ENCODE measurements at regions not wholly inside any gene's neighbourhood (a gene's known extent, or its start where the extent isn't known, plus 50 kb on each side); places are given as distances from the start of the nearest gene placed in this dataset.

DNA sequence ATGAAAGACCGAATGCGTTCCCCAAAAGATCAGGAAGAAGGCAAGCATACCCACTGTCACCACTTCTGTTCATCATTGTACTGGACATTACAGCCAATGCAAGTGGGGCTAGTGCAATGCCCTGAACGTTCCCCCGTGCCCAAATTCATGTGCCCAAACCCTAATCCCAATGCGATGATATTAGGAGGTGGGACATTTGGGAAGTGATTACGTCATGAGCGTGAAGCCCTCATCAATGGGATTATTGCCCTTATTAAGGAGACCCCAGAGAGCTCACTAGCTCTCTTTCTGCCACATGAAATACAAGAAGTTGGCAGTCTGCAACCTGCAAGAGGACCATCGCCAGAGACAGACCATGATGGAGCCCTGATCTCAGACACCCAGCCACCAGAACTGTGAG, 511.4 kb upstream of the TPK1 start:
- no peak for DNase-seq (ENCODE audit: low read depth, low spot score)
- H3K4me3 ChIP-seq (ENCODE audit: low read depth, low read length): no peak overlapping the region
- in situ Hi-C loops (cut with HindIII; ENCODE audit: low sequenced_read_pairs): no loop called here
- TF ChIP-seq, protein P1, sequence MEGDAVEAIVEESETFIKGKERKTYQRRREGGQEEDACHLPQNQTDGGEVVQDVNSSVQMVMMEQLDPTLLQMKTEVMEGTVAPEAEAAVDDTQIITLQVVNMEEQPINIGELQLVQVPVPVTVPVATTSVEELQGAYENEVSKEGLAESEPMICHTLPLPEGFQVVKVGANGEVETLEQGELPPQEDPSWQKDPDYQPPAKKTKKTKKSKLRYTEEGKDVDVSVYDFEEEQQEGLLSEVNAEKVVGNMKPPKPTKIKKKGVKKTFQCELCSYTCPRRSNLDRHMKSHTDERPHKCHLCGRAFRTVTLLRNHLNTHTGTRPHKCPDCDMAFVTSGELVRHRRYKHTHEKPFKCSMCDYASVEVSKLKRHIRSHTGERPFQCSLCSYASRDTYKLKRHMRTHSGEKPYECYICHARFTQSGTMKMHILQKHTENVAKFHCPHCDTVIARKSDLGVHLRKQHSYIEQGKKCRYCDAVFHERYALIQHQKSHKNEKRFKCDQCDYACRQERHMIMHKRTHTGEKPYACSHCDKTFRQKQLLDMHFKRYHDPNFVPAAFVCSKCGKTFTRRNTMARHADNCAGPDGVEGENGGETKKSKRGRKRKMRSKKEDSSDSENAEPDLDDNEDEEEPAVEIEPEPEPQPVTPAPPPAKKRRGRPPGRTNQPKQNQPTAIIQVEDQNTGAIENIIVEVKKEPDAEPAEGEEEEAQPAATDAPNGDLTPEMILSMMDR (IDR thresholded peaks at IDR 0.05; ENCODE audit: low read depth, low read length): no peak

DNA sequence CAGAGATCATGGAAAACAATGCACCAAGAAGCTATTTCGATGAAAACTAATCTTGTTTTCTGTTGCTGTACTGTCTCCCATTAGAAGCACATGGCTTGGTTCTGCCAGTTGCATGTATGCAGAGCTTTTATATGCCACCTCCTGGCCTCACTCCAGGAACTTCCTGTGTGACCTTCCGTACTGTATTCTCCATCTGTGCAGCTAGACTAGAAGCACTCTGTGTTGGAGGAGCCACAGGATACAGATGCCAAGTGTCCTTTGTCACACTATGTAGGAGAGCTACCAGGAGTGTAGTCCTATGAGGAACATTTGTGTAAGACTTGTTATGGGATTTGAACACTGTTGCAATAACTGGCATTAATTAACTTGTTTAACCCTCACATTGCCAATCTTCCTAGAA, 503.5 kb upstream of the TPK1 start:
- TF ChIP-seq, protein P1 (IDR thresholded peaks at IDR 0.05; ENCODE audit: low read depth, low read length): no peak
- H3K4me3 ChIP-seq (ENCODE audit: low read depth, low read length): no peak overlapping the region
- in situ Hi-C loops (cut with HindIII; ENCODE audit: low sequenced_read_pairs): no loop called here
- no peak for DNase-seq (ENCODE audit: low read depth, low spot score)

DNA sequence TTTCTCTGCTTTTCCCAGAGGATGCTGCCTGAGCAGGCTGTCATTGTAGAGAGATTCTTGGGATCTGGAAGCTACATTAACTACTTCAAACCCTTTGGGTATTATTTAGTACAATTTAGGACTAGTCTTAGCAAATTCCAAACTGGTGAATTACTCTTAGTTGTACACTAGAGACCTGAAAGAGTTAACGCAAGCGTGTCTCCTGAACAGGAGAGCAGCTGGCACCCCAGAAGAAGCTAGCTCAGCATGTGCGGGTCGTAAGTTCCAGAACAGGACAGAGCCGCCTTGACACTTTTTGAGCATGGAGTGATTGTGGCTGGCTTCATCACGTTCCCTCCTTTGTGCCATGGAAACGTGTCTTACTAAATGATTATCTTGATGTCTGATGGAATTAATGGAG, 495.7 kb upstream of the TPK1 start:
- TF ChIP-seq, protein P1 (IDR thresholded peaks at IDR 0.05; ENCODE audit: low read depth, low read length): no peak
- H3K4me3 ChIP-seq (ENCODE audit: low read depth, low read length): no peak overlapping the region
- in situ Hi-C loops (cut with HindIII; ENCODE audit: low sequenced_read_pairs): no loop called here
- DNase-seq (ENCODE audit: low read depth, low spot score): no peak

DNA sequence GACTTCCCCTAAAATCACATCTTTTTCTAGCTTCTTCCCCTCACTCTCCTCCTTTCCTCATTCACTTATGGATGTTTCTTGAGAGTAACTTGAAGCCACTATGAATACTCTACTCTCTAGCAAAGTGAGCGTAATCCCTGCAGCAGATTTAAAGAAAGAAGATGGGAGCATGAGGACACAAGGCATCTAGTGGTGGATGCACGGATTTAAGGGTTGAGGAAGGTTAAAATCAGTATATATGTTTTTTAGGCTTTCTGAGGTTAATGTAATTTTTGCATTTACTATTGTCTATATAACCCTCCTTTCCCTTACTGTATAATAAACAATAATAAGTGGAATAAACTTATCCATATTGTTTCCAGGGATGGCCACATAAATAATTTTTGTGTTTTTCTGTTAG, 495.2 kb upstream of the TPK1 start:
- in situ Hi-C loops (cut with HindIII; ENCODE audit: low sequenced_read_pairs): no loop called here
- TF ChIP-seq, protein P1 (IDR thresholded peaks at IDR 0.05; ENCODE audit: low read depth, low read length): no peak
- no peak for DNase-seq (ENCODE audit: low read depth, low spot score)
- no peak overlapping the region for H3K4me3 ChIP-seq (ENCODE audit: low read depth, low read length)

DNA sequence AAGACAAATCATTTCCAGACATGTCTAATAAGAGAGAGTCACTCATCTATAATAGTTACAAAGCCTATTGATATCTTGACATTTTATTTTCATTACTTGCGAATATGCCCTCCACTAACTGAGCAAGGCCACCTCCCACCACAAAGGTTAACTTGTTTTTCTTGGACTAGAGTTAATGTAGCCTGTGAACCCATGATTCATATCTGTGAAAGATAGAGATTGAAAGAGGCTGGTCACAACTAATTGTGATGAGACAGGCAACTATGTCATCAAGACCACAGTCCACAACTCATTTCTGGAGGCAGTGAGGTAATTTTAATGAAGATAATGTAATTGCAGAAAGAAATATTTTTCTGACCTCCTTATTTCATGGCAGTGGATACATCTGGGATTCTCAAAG, 491.8 kb upstream of the TPK1 start:
- H3K4me3 ChIP-seq (ENCODE audit: low read depth, low read length): no peak overlapping the region
- TF ChIP-seq, protein P1 (IDR thresholded peaks at IDR 0.05; ENCODE audit: low read depth, low read length): no peak
- in situ Hi-C loops (cut with HindIII; ENCODE audit: low sequenced_read_pairs): no loop called here
- DNase-seq (ENCODE audit: low read depth, low spot score): no peak

DNA sequence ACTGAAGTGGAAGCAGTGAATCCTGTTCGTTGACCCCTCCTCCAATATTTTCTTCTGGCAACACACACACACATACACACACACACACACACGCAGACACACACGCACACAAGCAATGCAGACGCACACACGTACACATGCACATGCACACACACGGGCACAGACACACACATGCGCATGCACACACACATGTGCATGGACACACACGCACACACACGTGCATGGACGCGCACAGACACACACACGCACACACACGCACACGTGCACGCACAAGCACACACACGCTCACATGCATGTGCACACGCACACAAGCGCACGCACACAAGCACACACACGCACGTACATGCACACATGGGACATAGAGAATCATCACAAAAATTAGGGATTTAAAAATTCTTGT, 488.2 kb upstream of the TPK1 start:
- no peak overlapping the region for H3K4me3 ChIP-seq (ENCODE audit: low read depth, low read length)
- no peak for DNase-seq (ENCODE audit: low read depth, low spot score)
- TF ChIP-seq, protein P1 (IDR thresholded peaks at IDR 0.05; ENCODE audit: low read depth, low read length): no peak
- in situ Hi-C loops (cut with HindIII; ENCODE audit: low sequenced_read_pairs): no loop called here

DNA sequence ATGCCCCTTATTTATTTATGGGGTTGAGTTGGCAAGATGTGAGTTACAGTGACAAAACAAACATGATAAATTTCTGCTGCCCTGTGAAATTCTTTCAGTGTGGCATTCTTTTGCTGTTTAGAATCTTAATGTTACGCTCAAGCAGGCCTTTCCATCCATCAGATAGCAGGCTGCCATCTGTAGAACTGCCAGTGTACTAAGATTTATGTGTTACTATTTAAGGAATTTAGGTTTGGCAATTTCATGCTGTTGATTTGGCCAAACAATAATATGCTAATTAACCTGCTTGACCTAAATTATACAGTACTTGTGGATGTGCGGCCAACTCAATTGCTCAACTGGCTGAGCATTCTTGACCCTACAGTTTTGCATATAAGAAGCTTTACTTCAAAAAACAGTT, 477.7 kb upstream of the TPK1 start:
- DNase-seq (ENCODE audit: low read depth, low spot score): no peak
- TF ChIP-seq, protein P1 (IDR thresholded peaks at IDR 0.05; ENCODE audit: low read depth, low read length): no peak
- no peak overlapping the region for H3K4me3 ChIP-seq (ENCODE audit: low read depth, low read length)
- in situ Hi-C loops (cut with HindIII; ENCODE audit: low sequenced_read_pairs): no loop called here
